IMR-90 (cell line): ENCODE measurements at regions not wholly inside any gene's neighbourhood (a gene's known extent, or its start where the extent isn't known, plus 50 kb on each side); places are given as distances from the start of the nearest gene placed in this dataset.

Experiments used
- ATAC-seq: fragments of 200-7000 bp; cut with Tn5 transposase; 2 replicates; pipeline ENCODE4 v1.9.1; 2020; ENCODE audit warnings: low read depth, mild to moderate bottlenecking, moderate library complexity
- BruUV-seq: library from RNA; stranded (reverse); fragments of 400-500 nt; replicated peaks from 2 replicates; lab custom pipeline; 2021; lab: Mats Ljungman, UMichigan
- CTCF ChIA-PET: fragments of 300-600 bp; formaldehyde crosslinking; extraction: SDS; loops from one replicate; lab custom pipeline; 2021; ENCODE audit warnings: antibody characterized with exemption; lab: Yijun Ruan, JAX
- POLR2A ChIA-PET: fragments of 300-600 bp; sonication (Branson Sonifier 250); formaldehyde crosslinking; loops from one replicate; lab custom pipeline; 2022; ENCODE audit warnings: antibody characterized with exemption; ENCODE audit not compliant: unreplicated experiment; lab: Charles Lee
- DNase-seq: peaks from one replicate; pipeline ENCODE4 v3.0.0; 2013
- H2AFZ ChIP-seq: replicated peaks from 2 replicates; pipeline ENCODE3; 2013; ENCODE audit warnings: low read length, mild to moderate bottlenecking; ENCODE audit not compliant: poor library complexity
- H2AK5ac ChIP-seq: 2 replicates; pipeline ENCODE4 v1.6.1; 2013; ENCODE audit warnings: low read depth, low read length, inconsistent platforms
- H2AK9ac ChIP-seq: replicated peaks from 2 replicates; pipeline ENCODE3; 2013; ENCODE audit warnings: mild to moderate bottlenecking, low read depth, low read length, moderate library complexity; ENCODE audit not compliant: poor library complexity
- H2BK120ac ChIP-seq: 2 replicates; pipeline ENCODE4 v1.6.1; 2013; ENCODE audit warnings: low read depth, low read length, inconsistent platforms
- H2BK15ac ChIP-seq: 3 replicates; pipeline ENCODE4 v1.6.1; 2013; ENCODE audit warnings: low read depth, low read length, inconsistent platforms
- H2BK20ac ChIP-seq: 2 replicates; pipeline ENCODE4 v1.6.1; 2013; ENCODE audit warnings: low read depth, mild to moderate bottlenecking, inconsistent platforms, low read length, moderate library complexity
- H2BK5ac ChIP-seq: 2 replicates; pipeline ENCODE4 v1.6.1; 2013; ENCODE audit warnings: mild to moderate bottlenecking, low read depth, low read length, inconsistent platforms; ENCODE audit not compliant: poor library complexity, severe bottlenecking
- H3K14ac ChIP-seq: replicated peaks from 2 replicates; pipeline ENCODE4 v1.6.1; 2013; ENCODE audit warnings: low read depth, low read length, inconsistent platforms
- H3K18ac ChIP-seq: 2 replicates; pipeline ENCODE4 v1.6.1; 2013; ENCODE audit warnings: low read depth, low read length, control low read depth
- H3K23ac ChIP-seq: 2 replicates; pipeline ENCODE4 v1.6.1; 2013; ENCODE audit warnings: low read depth, low read length, inconsistent platforms
- H3K27ac ChIP-seq: 2 replicates; pipeline ENCODE4 v1.5.1; 2013; ENCODE audit warnings: mild to moderate bottlenecking, control low read depth, low read length; ENCODE audit not compliant: insufficient read depth
- H3K27me3 ChIP-seq: 2 replicates; pipeline ENCODE4 v1.6.1; 2013; ENCODE audit warnings: low read length; ENCODE audit not compliant: control insufficient read depth, insufficient read depth
- H3K36me3 ChIP-seq: 2 replicates; pipeline ENCODE4 v1.6.1; 2013; ENCODE audit warnings: low read length, mixed read lengths; ENCODE audit not compliant: control insufficient read depth, insufficient read depth
- H3K4ac ChIP-seq: 2 replicates; pipeline ENCODE4 v1.6.1; 2013; ENCODE audit warnings: low read depth, low read length, inconsistent platforms
- H3K4me1 ChIP-seq: 2 replicates; pipeline ENCODE4 v1.6.1; 2013; ENCODE audit warnings: low read length, mixed read lengths; ENCODE audit not compliant: control insufficient read depth, insufficient read depth
- H3K4me2 ChIP-seq: 2 replicates; pipeline ENCODE4 v1.6.1; 2013; ENCODE audit warnings: low read depth, mild to moderate bottlenecking, control low read depth, low read length, moderate library complexity
- H3K4me3 ChIP-seq: 2 replicates; pipeline ENCODE4 v1.5.1; 2013; ENCODE audit warnings: low read depth, mild to moderate bottlenecking, control low read depth, low read length, moderate library complexity; ENCODE audit not compliant: insufficient read depth
- H3K56ac ChIP-seq: 2 replicates; pipeline ENCODE4 v1.6.1; 2013; ENCODE audit warnings: low read length, inconsistent platforms; ENCODE audit not compliant: insufficient read depth; ENCODE audit errors: extremely low read depth
- H3K79me1 ChIP-seq, 2 experiments: 2 replicates each; pipeline ENCODE4 v1.6.1; 2013; ENCODE audit warnings: low read length in 2 of 2, inconsistent platforms in 1 of 2, low read depth in 1 of 2
- H3K9ac ChIP-seq: 2 replicates; pipeline ENCODE4 v1.6.1; 2013; ENCODE audit warnings: low read depth, low read length, control low read depth
- H3K9me1 ChIP-seq: 2 replicates; pipeline ENCODE4 v1.6.1; 2013; ENCODE audit warnings: low read length, inconsistent platforms; ENCODE audit not compliant: insufficient read depth
- H3K9me3 ChIP-seq: 2 replicates; pipeline ENCODE4 v1.6.1; 2013; ENCODE audit warnings: low read length; ENCODE audit not compliant: control insufficient read depth, insufficient read depth
- H4K20me1 ChIP-seq: 2 replicates; pipeline ENCODE4 v1.6.1; 2013; ENCODE audit warnings: low read length, inconsistent platforms; ENCODE audit not compliant: insufficient read depth
- H4K5ac ChIP-seq: 2 replicates; pipeline ENCODE4 v1.6.1; 2013; ENCODE audit warnings: mild to moderate bottlenecking, low read depth, low read length, control low read depth
- H4K8ac ChIP-seq, 2 experiments: 2 replicates each; pipeline ENCODE4 v1.6.1; 2013; ENCODE audit warnings: low read depth in 2 of 2, low read length in 2 of 2, control low read depth in 1 of 2, inconsistent platforms in 1 of 2
- H4K91ac ChIP-seq: 2 replicates; pipeline ENCODE4 v1.6.1; 2013; ENCODE audit warnings: low read depth, low read length, inconsistent platforms; ENCODE audit not compliant: insufficient read depth
- BHLHE40 ChIP-seq: fragments of 150-350 bp; IDR thresholded peaks from 2 replicates; pipeline ENCODE4 v1.6.1; 2016; ENCODE audit warnings: mild to moderate bottlenecking, low read depth, low read length
- CEBPB ChIP-seq: IDR thresholded peaks from 2 replicates; pipeline ENCODE4 v1.6.1; 2012; ENCODE audit warnings: low read depth, low read length, improper control_type of control experiment
- CHD1 ChIP-seq: IDR thresholded peaks from 2 replicates; pipeline ENCODE4 v1.6.1; 2012; ENCODE audit warnings: low read depth, low read length, improper control_type of control experiment
- CTCF ChIP-seq: conservative IDR thresholded peaks from 2 replicates; pipeline ENCODE4 v1.5.1; 2012; ENCODE audit warnings: mild to moderate bottlenecking, low read depth, low read length, improper control_type of control experiment
- ELK1 ChIP-seq: fragments of 150-350 bp; IDR thresholded peaks from 2 replicates; pipeline ENCODE4 v1.6.1; 2016; ENCODE audit warnings: low read depth, mild to moderate bottlenecking, low read length, moderate library complexity, borderline replicate concordance
- FOS ChIP-seq: fragments of 150-350 bp; IDR thresholded peaks from 2 replicates; pipeline ENCODE4 v1.6.1; 2016; ENCODE audit warnings: low read depth, low read length
- MAFK ChIP-seq: IDR thresholded peaks from 2 replicates; pipeline ENCODE4 v1.6.1; 2012; ENCODE audit warnings: low read depth, low read length, improper control_type of control experiment
- MAZ ChIP-seq: IDR thresholded peaks from 2 replicates; pipeline ENCODE4 v1.6.1; 2012; ENCODE audit warnings: low read depth, mild to moderate bottlenecking, low read length, improper control_type of control experiment, moderate library complexity, borderline replicate concordance
- MXI1 ChIP-seq: IDR thresholded peaks from 2 replicates; pipeline ENCODE4 v1.6.1; 2012; ENCODE audit warnings: low read depth, mild to moderate bottlenecking, low read length, moderate library complexity, borderline replicate concordance
- NFE2L2 ChIP-seq: fragments of 150-350 bp; IDR thresholded peaks from 2 replicates; pipeline ENCODE4 v1.6.1; 2016; ENCODE audit warnings: low read depth, mild to moderate bottlenecking, low read length
- POLR2A ChIP-seq: IDR thresholded peaks from 2 replicates; pipeline ENCODE4 v1.6.1; 2012; ENCODE audit warnings: mild to moderate bottlenecking, low read depth, low read length
- RAD21 ChIP-seq: IDR thresholded peaks from 2 replicates; pipeline ENCODE4 v1.6.1; 2012; ENCODE audit warnings: low read length, improper control_type of control experiment
- RCOR1 ChIP-seq: IDR thresholded peaks from 2 replicates; pipeline ENCODE4 v1.6.1; 2012; ENCODE audit warnings: mild to moderate bottlenecking, low read length, improper control_type of control experiment; ENCODE audit not compliant: insufficient replicate concordance
- RFX5 ChIP-seq: IDR thresholded peaks from 2 replicates; pipeline ENCODE4 v1.8.0; 2012; ENCODE audit warnings: low read depth, mild to moderate bottlenecking, low read length, moderate library complexity
- SMC3 ChIP-seq: fragments of 150-350 bp; IDR thresholded peaks from 2 replicates; pipeline ENCODE4 v1.6.1; 2016; ENCODE audit warnings: low read depth, mild to moderate bottlenecking, antibody characterized with exemption, low read length, moderate library complexity
- USF2 ChIP-seq: fragments of 150-350 bp; IDR thresholded peaks from 2 replicates; pipeline ENCODE4 v1.6.1; 2017; ENCODE audit warnings: mild to moderate bottlenecking, antibody characterized with exemption, low read length, low read depth
- WGBS, 2 experiments: methylation state at CpG; one replicate each; pipeline versions ENCODE4 v1.1.5 to v1.1.7; 2013; ENCODE audit warnings: missing lambda C conversion rate in 2 of 2; ENCODE audit not compliant: insufficient read length in 1 of 2; ENCODE audit errors: extremely low coverage in 2 of 2; 5-methylcytosine and 5-hydroxymethylcytosine counted together
- dilution Hi-C: fragments of 300-500 bp; cut with HindIII; formaldehyde crosslinking; loops from one replicate; pipeline ENCODE4 v1.14.3; 2018; ENCODE audit warnings: low sequenced_read_pairs; ENCODE audit not compliant: unreplicated experiment
- in situ Hi-C: fragments of 300-500 bp; cut with MboI; formaldehyde crosslinking; loops from 3 replicates; pipeline ENCODE4 v1.14.3; 2019; ENCODE audit warnings: low sequenced_read_pairs, inconsistent platforms, mixed read lengths
- intact Hi-C: fragments of 100-400 bp; cut with micrococcal nuclease; formaldehyde crosslinking; loops from 2 replicates; pipeline ENCODE4 v1.10.0; 2022

- Histone ChIP-seq H3K4me2 (no peak overlapping the region), H4K8ac (no peak overlapping the region), H3K9ac (no peak overlapping the region), H3K56ac (no peak overlapping the region), H4K20me1 (no peaks in the 10 kb centered on the region), H3K4me3 (no peak overlapping the region), H2BK15ac (no peak overlapping the region), H3K23ac (no peak overlapping the region), H3K9me1 (no peaks in the 10 kb centered on the region), H2BK5ac (no peak overlapping the region), H3K4me1 (no peaks in the 10 kb centered on the region), H3K27me3 (no peaks in the 10 kb centered on the region), H2AK9ac (no peak overlapping the region), H4K91ac (no peak overlapping the region), H2BK120ac (no peak overlapping the region), H4K5ac (no peak overlapping the region), H3K14ac (no peak overlapping the region), H3K36me3 (no peaks in the 10 kb centered on the region), H3K9me3 (peaks cover 25% of the 10 kb centered on the region; the same call in 1 of the 2 replicates), H3K27ac (no peak overlapping the region), H2AK5ac (no peak overlapping the region), H3K4ac (no peak overlapping the region), H3K79me1 (no peaks in the 10 kb centered on the region), H3K18ac (no peak overlapping the region), H2BK20ac (no peak overlapping the region), H2AFZ (no peak overlapping the region)
- dilution Hi-C loops (no loop called here), in situ Hi-C loops (no loop called here), intact Hi-C loops (no loop called here)
- BruUV-seq, result no TSS peak
- 30% methylated on average over 3 of the region's 7 CpGs; no CpG with 5 or more reads in 1 of the 2 experiments for WGBS, 2 experiments
- ChIA-PET POLR2A (no interaction called here), CTCF (no interaction called here)
- no peak for ATAC-seq
- no peak for TF ChIP-seq BHLHE40
- TF ChIP-seq CHD1, result no peak
- no peak for TF ChIP-seq RFX5
- TF ChIP-seq CTCF, result no peak
- no peak for TF ChIP-seq CEBPB
- TF ChIP-seq ELK1, result no peak
- no peak for TF ChIP-seq SMC3
- TF ChIP-seq POLR2A, result no peak
- no peak for TF ChIP-seq FOS
- no peak for TF ChIP-seq RAD21
- TF ChIP-seq MAFK, result no peak
- TF ChIP-seq MXI1, result no peak
- TF ChIP-seq USF2, result no peak
- TF ChIP-seq MAZ, result no peak
- TF ChIP-seq RCOR1, result no peak
- TF ChIP-seq NFE2L2, result no peak
- no peak for DNase-seq
Measured at GRCh38 chr19:28019901-28020300, 1193.0 kb downstream of the UQCRFS1 start.
